GM23338 (cell line): ENCODE measurements at regions not wholly inside any gene's neighbourhood (a gene's known extent, or its start where the extent isn't known, plus 50 kb on each side); places are given as distances from the start of the nearest gene placed in this dataset.

Experiments
- CREB1 ChIP-seq: fragments of 250-450 bp; sonication (Bioruptor Pico); IDR thresholded peaks from 2 replicates; pipeline ENCODE4 v1.5.0; 2020; ENCODE audit warnings: low read depth, mild to moderate bottlenecking, moderate library complexity
- CTCF ChIP-seq, 2 experiments: fragments of 200-600 bp in 1 of 2; sonication (generic) in 1 of 2; conservative IDR thresholded peaks; 2 replicates each; pipeline versions ENCODE4 v1.5.1 to v1.6.1; 2016 to 2017; ENCODE audit warnings: antibody characterized with exemption in 2 of 2, low read depth in 2 of 2, mild to moderate bottlenecking in 2 of 2, moderate library complexity in 1 of 2
- ETS1 ChIP-seq: IDR thresholded peaks from 2 replicates; pipeline ENCODE4 v1.6.1; 2016; ENCODE audit warnings: antibody characterized with exemption
- EZH2 ChIP-seq: fragments of 200-600 bp; sonication (generic); IDR thresholded peaks from one replicate; pipeline ENCODE4 v1.8.0; 2017; ENCODE audit warnings: antibody characterized with exemption, mild to moderate bottlenecking, low read depth; ENCODE audit not compliant: unreplicated experiment
- EZH2phosphoT487 ChIP-seq: fragments of 200-600 bp; sonication (generic); IDR thresholded peaks from one replicate; pipeline ENCODE4 v1.8.1; 2018; ENCODE audit warnings: antibody characterized with exemption; ENCODE audit not compliant: unreplicated experiment
- JUNB ChIP-seq: IDR thresholded peaks from one replicate; pipeline ENCODE4 v1.6.1; 2016; ENCODE audit warnings: antibody characterized with exemption; ENCODE audit not compliant: unreplicated experiment
- NANOG ChIP-seq: IDR thresholded peaks from 2 replicates; pipeline ENCODE4 v1.6.1; 2016; ENCODE audit warnings: antibody characterized with exemption, borderline replicate concordance
- POLR2AphosphoS5 ChIP-seq: IDR thresholded peaks from 2 replicates; pipeline ENCODE4 v1.6.1; 2016; ENCODE audit warnings: antibody characterized with exemption, low read depth
- REST ChIP-seq: IDR thresholded peaks from one replicate; pipeline ENCODE4 v1.6.1; 2018; ENCODE audit warnings: antibody characterized with exemption; ENCODE audit not compliant: unreplicated experiment
- STAT1 ChIP-seq: IDR thresholded peaks from one replicate; pipeline ENCODE4 v1.6.1; 2016; ENCODE audit warnings: antibody characterized with exemption; ENCODE audit not compliant: unreplicated experiment
- ZNF114 ChIP-seq: fragments of 250-450 bp; sonication (Bioruptor Pico); IDR thresholded peaks from 2 replicates; pipeline ENCODE4 v1.5.0; 2020; ENCODE audit warnings: mild to moderate bottlenecking, moderate library complexity

GRCh38 chr6:169117663-169118062, 136.0 kb downstream of the THBS2 start:
- TF ChIP-seq EZH2phosphoT487 = no peak
- no peak for TF ChIP-seq CTCF (conservative IDR thresholded peaks at IDR 0.05; ENCODE audit: low read depth in 2 of 2)
- no peak for TF ChIP-seq ETS1
- TF ChIP-seq EZH2 = no peak
- no peak for TF ChIP-seq REST
- no peak for TF ChIP-seq NANOG
- no peak for TF ChIP-seq POLR2AphosphoS5
- no peak for TF ChIP-seq CREB1
- no peak for TF ChIP-seq STAT1
- no peak for TF ChIP-seq JUNB
- TF ChIP-seq ZNF114 (CRISPR knock-in tag) = no peak
